8988T (cell line): ENCODE measurements at regions not wholly inside any gene's neighbourhood (a gene's known extent, or its start where the extent isn't known, plus 50 kb on each side); places are given as distances from the start of the nearest gene placed in this dataset.
"Not testable (repeated sequence)": the region's sequence is repeated elsewhere in the genome, so short reads cannot be mapped to it uniquely, and the experiment has no call there.

ENCODE experiments used
- DNase-seq: peaks from one replicate; pipeline ENCODE4 v3.0.0; 2011

DNA sequence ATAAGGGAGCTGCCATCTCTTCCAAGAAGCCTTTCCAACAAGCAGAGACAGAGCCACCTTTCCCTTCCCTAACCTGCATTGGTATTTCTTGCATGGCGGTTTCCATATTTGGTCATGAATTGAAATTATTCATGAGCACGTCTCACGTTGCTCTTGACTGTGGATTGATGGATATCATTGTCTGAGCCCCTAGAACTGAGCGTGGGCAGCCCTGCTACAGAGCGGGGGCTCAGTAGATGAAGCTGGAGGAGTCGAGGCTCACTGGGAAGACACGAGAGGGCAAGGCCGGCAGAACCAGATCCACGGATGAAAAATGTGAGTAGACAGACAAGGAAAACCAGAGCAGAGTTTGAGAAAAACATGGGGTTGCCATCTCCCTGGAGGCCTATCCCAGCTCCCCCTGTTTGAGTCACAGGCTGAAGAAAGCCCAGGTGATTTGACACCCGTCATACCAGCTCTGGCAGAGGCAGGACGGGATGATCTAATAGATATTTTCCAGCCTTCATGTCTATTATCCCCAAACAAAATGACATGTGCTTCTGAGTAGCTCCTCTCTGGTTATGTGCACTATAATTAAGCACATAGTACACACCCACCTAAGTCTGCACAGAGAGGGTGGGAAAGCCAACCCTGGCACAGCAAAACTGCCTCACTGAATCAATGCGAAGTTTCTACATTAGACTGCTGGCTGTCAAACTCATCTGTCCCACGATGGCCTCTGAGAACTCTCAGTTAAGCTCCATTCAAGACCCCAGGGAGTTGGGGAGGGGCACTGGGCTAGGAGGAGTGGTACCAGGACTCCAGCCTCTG, 363.5 kb upstream of the KLHL29 start:
- no peak for DNase-seq

DNA sequence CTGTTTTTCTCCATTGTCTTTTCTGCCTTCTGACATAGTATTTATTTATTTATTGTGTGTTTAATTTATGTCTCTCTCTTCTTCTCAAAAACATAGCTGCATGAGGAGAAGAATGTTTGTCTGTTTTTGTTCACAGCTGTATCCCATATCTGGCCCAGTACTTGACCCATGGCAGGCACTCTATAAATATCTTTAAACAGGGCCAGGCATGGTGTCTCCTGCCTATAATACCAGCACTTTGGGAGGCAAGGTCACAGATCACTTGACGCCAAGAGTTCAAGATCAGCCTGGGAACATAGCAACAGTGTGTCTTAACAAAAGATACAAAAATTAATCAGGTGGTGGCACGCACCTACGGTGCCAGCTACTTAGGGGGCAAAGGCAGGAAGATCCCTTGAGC, 361.3 kb upstream of the KLHL29 start:
- no peak for DNase-seq

DNA sequence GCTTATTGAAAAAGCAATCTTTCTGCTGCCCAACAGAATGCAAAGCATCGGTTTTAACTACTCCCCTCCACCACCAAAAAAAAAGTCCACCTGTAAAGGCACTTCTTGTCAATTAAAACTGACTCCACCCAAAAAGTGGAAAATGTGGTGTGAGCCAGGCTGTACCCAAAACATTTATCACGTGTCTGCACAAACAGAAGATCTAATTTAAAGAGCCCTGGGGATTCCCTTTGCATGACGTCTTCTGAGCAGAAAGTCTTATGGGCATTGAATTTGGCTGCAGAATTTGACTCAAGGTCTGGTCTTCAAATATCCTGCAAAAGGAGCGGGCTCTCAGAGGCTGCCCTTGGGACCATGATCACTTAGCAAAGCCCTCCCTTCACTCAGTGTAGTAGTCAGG, 358.3 kb upstream of the KLHL29 start:
- DNase-seq, result no peak

DNA sequence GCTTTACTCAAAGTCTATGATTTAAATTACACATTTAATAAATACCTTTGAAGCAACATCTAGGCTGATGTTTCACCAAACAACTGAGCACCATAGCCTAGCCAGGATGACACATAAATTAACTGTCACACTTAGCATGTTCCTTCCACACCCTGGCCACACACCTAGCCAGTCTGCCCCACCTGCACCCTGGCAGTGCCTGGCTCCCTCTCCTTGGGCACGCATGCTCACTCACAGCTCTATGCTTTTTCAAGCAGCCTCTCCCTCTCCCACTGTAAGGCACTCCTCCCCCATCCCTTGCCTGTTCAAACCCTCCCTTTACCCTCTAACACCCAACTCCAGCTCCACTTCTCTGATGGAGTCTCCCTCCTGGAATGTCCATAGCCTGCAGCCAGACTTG, 357.6 kb upstream of the KLHL29 start:
- no peak for DNase-seq

DNA sequence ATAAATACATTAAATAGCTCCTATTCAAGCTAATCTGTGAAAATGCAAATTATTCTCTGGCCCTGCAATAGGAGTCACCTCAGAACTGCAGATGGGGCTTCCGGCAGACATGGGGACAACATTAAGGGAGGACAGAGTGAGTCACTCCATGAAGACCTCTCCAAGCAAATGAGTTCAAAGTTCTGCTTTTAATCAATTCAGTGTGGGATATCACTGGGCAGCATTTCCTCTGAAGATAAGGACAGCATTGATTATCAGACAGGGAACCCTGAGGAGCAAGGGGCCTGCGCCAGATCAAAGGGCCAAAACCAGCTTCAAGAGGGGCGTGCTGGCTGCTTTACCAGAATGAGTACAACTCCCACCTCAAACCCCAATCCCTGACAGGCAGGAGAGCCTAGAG, 356.9 kb upstream of the KLHL29 start:
- no peak for DNase-seq

DNA sequence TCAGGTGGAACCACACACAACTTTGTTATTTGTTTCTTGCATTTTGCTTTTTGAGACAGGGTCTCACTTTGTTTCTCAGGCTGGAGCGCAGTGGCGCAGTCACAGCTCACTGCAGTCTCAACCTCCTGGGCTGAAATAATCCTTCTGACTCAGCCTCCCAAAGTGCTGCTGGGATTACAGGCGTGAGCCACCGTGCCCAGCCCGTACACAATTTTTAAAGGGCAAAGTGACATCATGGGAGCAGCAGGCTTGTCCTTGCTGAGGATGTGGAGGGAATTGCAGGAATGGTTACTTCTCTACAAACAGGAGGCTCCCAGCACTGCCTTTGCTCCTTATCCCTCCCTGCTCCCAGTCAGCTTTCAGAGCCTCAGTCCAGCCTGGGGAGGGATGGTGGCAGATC, 355.9 kb upstream of the KLHL29 start:
- no peak for DNase-seq

DNA sequence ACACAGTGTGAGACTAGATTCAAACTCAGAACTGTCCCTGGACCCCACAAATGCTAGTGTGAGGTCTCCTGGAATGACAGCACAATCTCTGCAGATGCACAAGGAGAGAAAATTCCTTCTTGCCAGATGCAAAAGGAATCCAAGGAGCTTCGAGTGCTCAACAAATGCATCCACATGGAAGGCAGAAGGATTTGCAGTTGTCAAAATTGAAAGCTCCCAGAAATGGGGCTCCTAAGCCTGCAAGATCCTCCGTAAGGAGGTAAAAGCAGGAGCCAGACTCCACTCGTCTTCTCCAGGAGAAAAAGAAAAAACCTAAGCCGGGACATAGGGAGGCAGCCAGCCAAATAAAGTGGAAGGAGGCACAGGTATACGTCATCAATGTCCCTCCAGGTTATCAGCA, 355.0 kb upstream of the KLHL29 start:
- DNase-seq, result no peak

DNA sequence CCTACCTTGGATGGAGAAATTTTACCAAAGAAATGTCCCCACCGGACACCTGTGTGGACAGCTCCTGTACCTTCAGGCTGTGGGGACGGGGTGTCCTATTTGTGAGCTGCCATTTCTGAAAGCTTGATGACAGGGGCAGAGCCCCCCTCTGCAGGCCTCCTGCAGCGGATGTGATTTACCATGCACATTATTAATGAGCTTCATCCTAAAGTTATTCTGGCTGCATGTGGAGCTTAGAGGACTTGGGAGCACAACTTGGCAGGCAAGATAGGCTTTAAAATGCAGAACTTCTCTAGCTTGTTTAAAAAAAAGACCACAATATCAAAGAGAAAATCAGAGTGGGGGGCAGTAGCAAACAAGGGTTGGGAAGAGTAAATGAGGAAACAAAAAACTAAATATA, 350.0 kb upstream of the KLHL29 start:
- no peak for DNase-seq

DNA sequence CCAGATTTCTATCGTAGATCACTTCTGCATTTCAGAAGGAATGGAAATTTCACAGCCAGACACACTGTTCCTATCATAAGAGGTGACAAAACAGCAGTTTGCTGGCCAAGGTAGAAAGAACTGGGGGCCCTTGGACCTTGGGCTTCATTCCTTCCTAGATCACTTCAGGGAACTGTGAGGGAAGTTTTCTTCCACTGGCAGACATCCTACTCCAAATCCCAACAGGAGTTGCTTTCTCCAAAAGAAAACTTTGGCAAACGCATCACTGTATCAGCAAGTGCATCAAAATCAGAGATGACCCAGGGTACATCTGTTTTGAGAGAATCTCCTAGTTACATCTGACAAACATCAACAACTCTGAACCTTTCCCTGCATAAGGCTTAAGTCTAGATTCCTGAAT, 348.4 kb upstream of the KLHL29 start:
- no peak for DNase-seq

DNA sequence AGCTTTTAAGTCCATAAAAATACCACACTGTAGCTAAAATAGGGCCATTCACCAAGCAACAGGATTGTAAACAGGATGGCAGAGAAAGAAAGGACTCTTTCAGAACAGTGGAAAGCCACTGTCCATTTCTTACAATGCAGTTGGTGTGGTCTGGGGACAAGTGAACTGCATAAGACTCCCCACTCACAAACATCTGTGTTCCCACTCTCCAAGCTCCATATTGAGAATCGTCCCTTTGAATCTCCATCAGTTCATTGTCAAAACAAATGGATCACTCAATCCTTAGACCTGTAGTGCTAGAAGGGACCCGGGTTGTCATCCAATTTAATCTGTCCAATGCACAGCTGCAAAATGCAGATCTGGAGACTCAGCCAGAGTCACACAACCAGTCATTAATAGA, 347.4 kb upstream of the KLHL29 start:
- DNase-seq, result no peak

DNA sequence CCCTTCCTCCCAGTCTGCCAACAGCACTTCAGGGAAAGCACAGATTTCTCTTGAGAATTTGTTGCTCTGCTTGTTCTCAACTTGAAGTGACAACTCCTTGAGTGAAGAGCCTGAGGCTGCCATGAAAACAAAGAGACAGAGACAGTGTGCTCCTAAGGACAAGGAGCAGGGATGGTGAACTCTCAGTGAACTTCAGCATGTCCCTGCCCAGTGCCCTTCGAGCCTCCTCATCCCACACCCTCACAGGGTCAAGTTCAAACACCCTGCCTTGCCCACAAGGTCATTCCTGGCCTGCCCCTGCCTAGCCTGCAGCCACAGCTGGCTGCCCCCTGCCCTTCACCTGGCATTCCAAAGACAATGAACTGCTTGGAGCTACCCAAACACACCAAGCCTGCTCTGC, 343.5 kb upstream of the KLHL29 start:
- no peak for DNase-seq

DNA sequence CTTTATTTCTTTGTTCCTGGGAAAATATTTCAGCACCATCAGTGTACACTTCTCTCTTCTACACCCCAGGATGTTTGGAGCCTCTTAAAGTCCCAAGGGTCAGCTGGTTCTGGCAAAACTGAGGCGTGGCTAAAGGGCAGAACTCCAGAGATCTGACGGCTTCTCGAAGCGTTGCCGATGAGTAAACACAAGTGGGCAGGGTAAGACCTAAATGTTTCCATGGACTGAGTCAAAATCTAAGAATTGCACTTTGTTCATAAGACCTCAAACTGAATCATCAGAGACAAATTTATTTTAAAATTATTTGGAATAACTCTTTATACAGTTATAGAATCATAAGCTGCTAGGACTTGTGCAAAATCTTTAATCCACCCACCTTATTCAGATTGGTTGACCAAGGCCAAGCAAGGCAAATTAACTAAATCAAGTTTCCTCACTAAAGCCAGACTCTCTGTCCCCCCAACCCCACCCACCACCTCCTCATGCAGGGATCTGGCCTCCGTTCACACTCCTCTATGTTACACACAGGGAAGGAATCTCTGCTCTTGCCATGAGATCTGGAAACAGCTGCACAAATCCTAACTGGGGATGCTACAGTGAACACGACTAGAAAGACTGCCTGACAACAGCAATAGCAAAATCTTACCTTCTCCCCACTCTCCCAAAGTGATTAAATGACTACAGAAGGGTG, 342.6 kb upstream of the KLHL29 start:
- no peak for DNase-seq

DNA sequence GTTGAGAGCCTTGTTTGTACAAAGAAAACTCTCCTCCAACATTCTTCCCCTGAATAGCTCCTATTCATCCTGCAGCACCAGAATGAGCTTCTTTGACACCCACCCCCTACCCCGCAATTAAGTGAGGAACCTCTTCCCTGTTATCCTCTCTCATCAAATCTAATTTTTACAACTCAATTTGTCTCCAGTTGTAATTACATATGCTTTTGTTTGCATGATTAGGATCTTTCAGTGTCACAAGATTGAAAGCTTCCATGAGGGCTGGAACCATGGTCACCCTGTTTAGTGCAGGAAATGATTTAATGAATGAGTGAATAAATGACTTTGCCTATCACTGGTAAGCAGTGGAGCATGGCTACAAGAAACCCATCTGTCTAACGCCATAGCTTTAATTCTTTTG, 334.6 kb upstream of the KLHL29 start:
- DNase-seq, result no peak

DNA sequence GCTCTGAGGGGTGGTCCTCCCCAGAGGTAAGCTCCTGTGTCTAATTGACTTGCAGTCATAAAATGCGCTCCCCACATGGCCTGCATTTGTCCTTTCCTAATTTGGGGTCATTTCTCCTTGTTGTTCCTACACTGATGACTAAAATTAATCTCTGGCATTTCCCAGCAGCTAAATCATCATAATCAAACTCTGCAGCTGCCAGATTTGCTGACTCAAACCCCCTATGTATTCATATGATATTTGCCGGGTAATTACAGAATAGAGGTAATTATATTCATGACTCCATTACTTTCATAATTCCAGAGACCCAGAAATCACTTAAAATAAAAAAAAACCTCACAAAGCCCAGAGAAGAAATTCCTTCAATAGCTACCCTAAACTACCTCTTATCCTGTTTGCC, 331.4 kb upstream of the KLHL29 start:
- DNase-seq, result no peak

DNA sequence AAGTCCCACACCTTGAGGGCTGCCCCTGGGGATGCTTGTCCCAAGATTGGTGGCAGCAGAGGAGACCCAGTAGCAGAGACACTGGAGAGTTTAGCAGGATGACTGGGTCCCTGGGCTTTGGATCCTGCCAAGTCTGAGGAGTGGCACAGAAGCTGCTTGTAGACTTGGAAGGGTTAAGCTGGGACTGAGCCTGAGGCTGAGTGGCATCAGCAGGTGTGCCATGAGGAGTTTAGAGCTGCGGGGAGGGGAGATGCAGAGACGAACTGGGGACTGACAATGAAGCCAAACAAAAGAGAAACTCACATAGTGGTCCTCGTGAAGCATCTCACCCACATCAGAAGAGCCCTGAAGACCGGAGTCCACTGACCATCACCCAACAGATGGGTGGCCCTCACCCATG, 329.7 kb upstream of the KLHL29 start:
- DNase-seq, result no peak

DNA sequence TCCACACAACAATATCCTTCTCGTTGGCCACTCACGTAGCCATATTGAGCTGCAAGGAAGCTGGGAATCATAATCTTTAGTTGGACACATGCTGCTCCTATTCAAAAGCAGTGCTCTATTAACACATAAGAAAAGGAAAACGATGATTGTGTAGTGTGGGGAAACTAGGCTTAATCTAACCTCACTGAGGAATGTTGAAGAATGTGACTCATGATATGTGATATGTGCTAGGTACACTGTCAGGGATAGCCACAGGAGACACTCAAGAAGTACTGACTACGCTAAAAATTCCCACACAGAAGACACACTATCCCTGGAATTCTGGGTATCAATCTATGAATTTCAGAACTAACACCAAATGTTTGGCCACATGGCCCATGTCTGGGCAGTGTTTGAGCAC, 328.1 kb upstream of the KLHL29 start:
- DNase-seq, result not testable (repeated sequence)

DNA sequence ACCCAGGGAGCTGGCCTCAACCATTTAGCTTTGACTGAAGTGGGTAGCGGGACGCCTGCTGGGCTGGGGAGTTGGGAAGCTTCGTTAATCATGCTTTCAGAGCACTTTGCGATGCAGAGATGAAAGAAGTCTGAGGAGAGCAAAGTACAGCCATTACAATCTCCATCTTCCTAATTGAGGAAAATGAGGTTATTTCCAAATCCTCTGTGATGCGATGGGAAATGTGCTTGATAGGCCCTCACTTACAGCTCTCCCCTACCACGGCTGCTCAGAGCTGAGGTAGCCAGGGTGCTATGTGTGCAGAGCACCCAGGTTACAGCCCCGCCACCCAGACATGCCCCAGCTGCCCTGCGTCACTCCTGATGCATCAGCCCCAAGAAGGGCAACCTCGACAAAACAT, 326.5 kb upstream of the KLHL29 start:
- no peak for DNase-seq

DNA sequence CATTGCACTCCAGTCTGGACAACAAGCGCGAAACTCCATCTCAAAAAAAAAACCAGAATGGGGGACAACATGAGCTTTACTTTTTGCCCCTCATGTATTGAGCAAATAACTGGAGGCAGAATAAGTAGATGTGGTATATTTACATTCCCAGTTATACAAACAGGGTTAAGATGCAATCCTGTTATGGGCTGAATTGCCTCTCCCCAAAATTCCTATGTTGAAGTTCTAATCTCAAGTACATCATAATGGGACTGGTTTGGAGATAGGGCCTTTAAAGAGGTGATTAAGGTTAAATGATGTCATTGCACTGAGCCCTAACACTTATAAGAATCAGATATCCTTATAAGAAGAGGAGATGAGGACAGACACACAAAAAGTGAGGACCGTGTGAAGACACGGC, 319.8 kb upstream of the KLHL29 start:
- DNase-seq, result no peak

DNA sequence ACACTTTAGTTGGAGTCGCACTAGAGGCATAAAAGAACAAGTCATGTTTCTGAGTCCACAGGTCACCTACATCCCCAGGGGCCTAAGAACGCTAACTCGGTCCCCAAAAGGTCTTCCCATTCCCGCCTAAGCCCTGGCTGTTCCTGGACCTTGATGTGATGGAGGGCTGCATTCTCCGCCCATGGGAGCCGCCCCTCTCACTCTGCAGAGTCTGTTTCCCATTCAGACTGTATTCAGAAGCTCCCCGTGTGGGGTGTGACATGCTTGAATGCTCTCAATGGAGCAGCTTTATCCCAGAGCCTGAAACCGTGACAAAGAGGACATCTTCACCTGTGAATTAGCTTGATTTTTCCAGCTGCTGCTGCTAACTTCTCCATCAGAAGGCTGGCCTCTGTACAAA, 319.0 kb upstream of the KLHL29 start:
- no peak for DNase-seq

DNA sequence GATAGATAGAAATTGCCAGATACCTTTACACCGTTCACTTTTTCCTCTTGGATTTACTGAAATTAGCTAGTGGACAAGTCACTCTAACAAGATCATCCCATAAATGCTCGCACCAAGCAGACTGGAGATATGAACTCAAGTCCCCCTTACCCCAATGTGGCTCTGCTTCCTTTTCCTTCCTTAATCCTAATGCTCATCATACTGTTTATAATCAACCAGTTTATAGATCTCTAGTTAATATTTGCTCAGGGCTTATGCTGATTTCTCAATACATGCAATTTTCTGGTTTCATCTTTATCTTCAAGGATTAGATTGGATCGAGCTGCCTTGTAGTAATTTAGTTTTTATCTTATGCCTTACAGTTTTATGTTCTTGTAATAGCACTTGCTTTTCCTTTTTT, 318.3 kb upstream of the KLHL29 start:
- DNase-seq, result no peak

DNA sequence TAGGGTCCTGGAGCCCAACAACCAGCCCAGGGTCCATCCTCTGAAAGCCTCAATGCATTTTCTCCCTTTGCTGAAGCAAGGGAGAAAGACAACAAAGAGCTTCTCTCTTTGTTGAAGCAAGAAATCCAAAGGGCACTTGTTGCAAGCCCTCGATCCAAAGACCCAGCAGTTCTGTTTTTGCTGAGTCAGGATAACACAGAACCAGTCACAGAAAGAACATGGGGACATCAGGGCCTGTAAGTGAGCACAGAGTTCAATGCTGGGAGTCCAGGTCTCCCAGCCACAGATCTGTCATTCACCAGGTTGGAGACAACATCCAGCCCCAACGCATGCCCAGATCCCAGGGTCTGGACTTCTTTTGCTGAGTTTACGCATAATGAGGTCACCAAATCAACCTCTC, 315.8 kb upstream of the KLHL29 start:
- DNase-seq, result no peak

DNA sequence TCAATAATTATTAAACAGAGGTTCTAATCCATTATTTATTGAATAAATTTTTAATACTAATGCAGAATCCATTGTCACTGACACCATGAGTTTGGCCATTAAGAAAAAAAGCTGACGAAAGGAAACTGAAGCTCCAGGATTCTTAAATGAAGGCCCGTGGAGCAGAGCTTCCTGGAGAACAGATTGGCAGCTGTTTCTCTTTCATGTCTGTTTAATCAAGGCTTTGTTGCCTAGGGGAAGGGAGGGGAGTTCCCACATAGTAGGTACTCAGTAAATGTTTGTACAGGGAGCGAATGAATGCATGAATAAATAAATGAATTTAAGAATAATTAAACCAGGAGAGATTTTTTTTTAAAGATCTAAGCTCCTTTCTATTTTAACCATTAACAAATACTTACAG, 315.1 kb upstream of the KLHL29 start:
- DNase-seq, result no peak

DNA sequence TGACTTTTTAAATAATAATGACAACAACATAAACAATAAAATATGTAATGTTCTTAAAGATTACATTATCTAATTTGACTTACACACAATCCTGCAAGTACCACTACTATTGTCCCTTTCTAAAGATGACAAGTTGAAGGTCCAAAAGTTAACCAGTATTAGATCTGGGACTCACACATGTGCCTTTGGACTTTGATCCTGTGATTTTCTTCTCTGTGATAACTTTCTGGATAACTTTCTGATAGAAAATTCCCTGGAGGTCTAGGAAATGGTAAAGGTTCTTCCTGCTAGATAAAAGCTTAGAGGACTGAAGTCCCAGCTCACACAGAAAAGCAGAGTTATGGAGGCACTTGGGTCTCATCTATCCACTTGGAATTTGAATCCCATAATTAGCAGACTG, 311.9 kb upstream of the KLHL29 start:
- no peak for DNase-seq

DNA sequence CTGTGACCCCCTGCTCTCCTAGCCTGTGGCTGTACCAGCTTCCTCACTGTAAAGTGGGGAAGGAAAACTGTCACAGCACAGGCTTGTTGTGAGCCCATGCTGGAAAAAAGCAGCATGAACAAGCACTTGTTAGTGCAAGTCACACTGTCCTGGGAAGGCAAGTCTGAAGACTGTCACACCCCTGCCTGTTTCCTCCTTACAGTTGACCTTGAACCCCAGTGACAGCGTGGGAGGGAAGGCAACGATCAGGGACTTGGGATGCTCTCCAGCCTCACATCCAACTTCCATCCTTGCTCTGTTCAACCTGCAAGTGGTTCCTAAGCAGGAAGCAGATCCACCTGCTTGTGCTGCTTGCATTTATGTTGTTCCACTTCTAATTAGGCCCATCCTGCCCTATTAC, 311.3 kb upstream of the KLHL29 start:
- DNase-seq, result no peak

DNA sequence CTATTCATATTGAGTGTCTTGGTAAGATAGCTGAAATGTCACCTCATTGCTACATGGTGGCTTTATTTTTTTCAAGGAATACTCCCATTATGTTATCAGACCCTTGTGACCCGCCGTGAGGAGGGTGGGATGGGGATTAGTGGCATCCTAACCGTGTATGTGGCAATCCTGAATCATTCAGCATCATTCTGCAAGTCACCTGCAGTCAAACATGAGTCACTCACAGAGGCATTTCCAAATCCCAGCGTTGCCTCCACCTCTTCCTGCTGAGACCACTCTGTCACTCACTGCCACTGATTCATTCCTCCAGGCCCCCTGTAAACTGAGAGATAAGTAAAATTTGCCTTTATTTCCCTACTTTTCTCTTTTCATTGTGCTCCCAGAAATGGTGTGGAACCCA, 307.4 kb upstream of the KLHL29 start:
- DNase-seq, result no peak
